Chondrocyte (in vitro differentiated cells): ENCODE measurements at regions not wholly inside any gene's neighbourhood (a gene's known extent, or its start where the extent isn't known, plus 50 kb on each side); places are given as distances from the start of the nearest gene placed in this dataset.
"Not testable (repeated sequence)": the region's sequence is repeated elsewhere in the genome, so short reads cannot be mapped to it uniquely, and the experiment has no call there.

ENCODE experiments used
- DNase-seq: peaks from one replicate; pipeline ENCODE4 v3.0.0; 2021; ENCODE audit warnings: mixed read lengths, low spot score
- H3K27ac Mint-ChIP-seq: one replicate; pipeline ENCODE4 v1.8.0; 2021; ENCODE audit warnings: mild to moderate bottlenecking, moderate library complexity, mixed read lengths; ENCODE audit not compliant: unreplicated experiment
- H3K27me3 Mint-ChIP-seq: 2 replicates; pipeline ENCODE4 v1.8.0; 2021; ENCODE audit warnings: low read depth, mixed read lengths
- H3K36me3 Mint-ChIP-seq: 2 replicates; pipeline ENCODE4 v1.8.0; 2021; ENCODE audit warnings: low read depth, mixed read lengths
- H3K4me1 Mint-ChIP-seq: 2 replicates; pipeline ENCODE4 v1.8.0; 2021; ENCODE audit warnings: low read depth, mild to moderate bottlenecking, mixed read lengths
- H3K4me3 Mint-ChIP-seq: one replicate; pipeline ENCODE4 v1.8.0; 2021; ENCODE audit warnings: mild to moderate bottlenecking, moderate library complexity, mixed read lengths; ENCODE audit not compliant: unreplicated experiment
- H3K9me3 Mint-ChIP-seq: 2 replicates; pipeline ENCODE4 v1.8.0; 2021; ENCODE audit warnings: low read depth, mixed read lengths
- CTCF ChIP-seq: fragments of 200-600 bp; sonication (generic); IDR thresholded peaks from 2 replicates; pipeline ENCODE4 v1.5.0; 2021; ENCODE audit warnings: antibody characterized with exemption, mild to moderate bottlenecking, moderate library complexity

GRCh38 chr13:90594681-90595080, 752.8 kb upstream of the MIR17HG start:
- Mint-ChIP-seq H3K27me3 (no peaks in the 10 kb centered on the region), H3K4me3 (no peak overlapping the region), H3K27ac (no peak overlapping the region), H3K4me1 (no peaks in the 10 kb centered on the region), H3K9me3 (peaks cover 13% of the 10 kb centered on the region), H3K36me3 (no peaks in the 10 kb centered on the region)
- DNase-seq: no peak
- TF ChIP-seq CTCF: no peak

DNA sequence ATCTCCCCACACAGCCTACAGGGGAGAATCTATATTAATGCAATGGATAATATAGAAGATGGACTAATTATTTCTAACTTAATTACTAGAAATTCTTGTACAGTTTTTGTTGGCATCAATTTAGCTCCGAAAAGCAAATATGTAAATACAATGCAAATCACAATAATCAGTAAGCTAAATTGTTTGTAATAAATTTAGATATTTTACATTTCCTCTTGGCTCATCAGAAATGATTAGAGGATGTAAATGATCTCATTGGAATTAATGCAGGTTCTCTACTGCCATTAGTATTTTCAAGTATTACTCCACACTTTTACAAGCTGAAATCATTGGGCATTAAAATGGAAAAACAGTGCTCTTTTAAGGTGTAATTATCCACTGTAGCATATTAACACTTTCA, 741.8 kb upstream of the MIR17HG start:
- TF ChIP-seq CTCF: no peak
- Mint-ChIP-seq H3K36me3 (no peaks in the 10 kb centered on the region), H3K27me3 (no peaks in the 10 kb centered on the region), H3K9me3 (no peaks in the 10 kb centered on the region), H3K4me3 (no peak overlapping the region), H3K4me1 (no peaks in the 10 kb centered on the region), H3K27ac (no peak overlapping the region)
- DNase-seq: no peak

DNA sequence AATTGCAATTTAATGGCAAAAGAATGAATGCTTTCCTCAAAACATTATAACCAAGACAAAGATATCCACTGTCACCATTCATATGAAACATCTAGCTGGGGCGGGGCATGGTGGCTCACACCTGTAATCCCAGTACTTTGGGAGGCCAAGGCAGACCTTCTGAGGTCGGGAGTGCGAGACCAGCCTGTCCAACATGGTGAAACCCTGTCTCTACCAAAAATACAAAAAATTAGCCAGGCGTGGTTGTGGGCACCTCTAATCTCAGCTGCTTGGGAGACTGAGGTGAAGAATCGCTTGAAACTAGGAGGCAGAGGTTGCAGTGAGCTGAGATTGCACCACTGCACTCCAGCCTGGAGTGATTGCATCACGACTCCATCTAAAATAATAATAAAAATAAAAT, 740.6 kb upstream of the MIR17HG start:
- H3K9me3 Mint-ChIP-seq, DNase-seq, H3K27ac Mint-ChIP-seq, H3K4me1 Mint-ChIP-seq, H3K27me3 Mint-ChIP-seq, H3K4me3 Mint-ChIP-seq, H3K36me3 Mint-ChIP-seq: not testable (repeated sequence)

DNA sequence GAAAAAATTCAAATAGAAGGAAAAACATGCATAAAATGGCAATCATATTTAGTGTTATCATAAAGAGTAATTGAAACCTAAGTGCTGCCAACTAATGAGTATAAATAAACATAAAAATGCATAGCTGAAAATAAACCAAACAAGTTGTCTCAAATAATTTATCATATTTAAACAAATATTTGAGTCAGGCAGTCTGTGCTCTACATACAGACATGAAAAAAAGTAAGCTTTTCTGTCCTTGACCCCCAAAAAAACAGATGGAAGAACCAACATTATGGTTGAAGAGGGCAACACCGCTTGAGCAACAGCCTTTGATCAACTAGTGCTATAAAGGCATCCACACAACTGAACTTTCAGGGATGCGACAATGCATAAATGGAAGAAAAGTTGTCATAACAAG, 735.1 kb upstream of the MIR17HG start:
- H3K4me1 Mint-ChIP-seq: no peaks in the 10 kb centered on the region
- H3K36me3 Mint-ChIP-seq: no peaks in the 10 kb centered on the region
- H3K9me3 Mint-ChIP-seq: no peaks in the 10 kb centered on the region
- no peak overlapping the region for H3K27ac Mint-ChIP-seq
- no peak for TF ChIP-seq CTCF
- no peak overlapping the region for H3K4me3 Mint-ChIP-seq
- no peak for DNase-seq
- no peaks in the 10 kb centered on the region for H3K27me3 Mint-ChIP-seq

DNA sequence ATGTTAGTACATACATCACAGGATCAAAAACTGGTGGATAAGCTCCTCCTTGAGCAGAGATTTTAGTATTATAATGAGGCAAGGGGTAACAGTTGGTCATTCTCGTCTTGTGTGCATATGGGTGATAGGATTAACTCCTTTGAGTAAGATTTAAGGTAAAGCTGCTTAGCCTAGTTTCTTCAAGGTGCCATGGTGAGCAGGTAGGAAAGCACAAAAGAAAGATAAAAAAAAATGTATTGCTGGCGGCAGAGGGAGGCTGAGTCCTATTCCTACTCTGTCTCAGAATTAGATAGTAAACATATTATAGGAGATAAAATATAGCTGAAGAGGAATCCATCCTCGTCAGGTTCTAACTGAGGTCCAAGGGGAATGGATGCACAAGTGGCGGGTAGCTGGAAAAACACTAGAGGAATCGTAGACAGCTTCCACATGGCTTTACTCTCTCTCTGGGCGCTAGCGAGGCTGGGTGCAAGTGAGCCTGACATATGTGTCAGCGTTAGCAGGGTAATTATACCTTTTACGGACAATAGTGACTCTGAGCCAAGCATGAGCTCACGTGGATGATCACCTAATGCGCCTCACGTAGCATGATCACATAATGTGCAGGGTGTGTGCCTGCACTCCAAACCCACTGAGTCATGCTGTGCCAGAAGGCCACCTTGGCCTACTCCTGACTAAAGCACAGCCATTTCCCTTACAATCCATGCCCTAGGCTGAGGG, 734.3 kb upstream of the MIR17HG start:
- no peaks in the 10 kb centered on the region for H3K9me3 Mint-ChIP-seq
- no peak for TF ChIP-seq CTCF
- H3K27me3 Mint-ChIP-seq: no peaks in the 10 kb centered on the region
- H3K27ac Mint-ChIP-seq: no peak overlapping the region
- no peaks in the 10 kb centered on the region for H3K36me3 Mint-ChIP-seq
- H3K4me3 Mint-ChIP-seq: no peak overlapping the region
- H3K4me1 Mint-ChIP-seq: no peaks in the 10 kb centered on the region
- no peak for DNase-seq

GRCh38 chr13:90615236-90615635, 732.3 kb upstream of the MIR17HG start:
- no peak overlapping the region for H3K4me3 Mint-ChIP-seq
- no peak overlapping the region for H3K27ac Mint-ChIP-seq
- no peaks in the 10 kb centered on the region for H3K27me3 Mint-ChIP-seq
- no peaks in the 10 kb centered on the region for H3K4me1 Mint-ChIP-seq
- H3K9me3 Mint-ChIP-seq: no peaks in the 10 kb centered on the region
- no peak for TF ChIP-seq CTCF
- H3K36me3 Mint-ChIP-seq: no peaks in the 10 kb centered on the region
- no peak for DNase-seq
